Smooth muscle cell (in vitro differentiated cells): ENCODE measurements at regions not wholly inside any gene's neighbourhood (a gene's known extent, or its start where the extent isn't known, plus 50 kb on each side); places are given as distances from the start of the nearest gene placed in this dataset.

Source experiments
- DNase-seq: peaks from one replicate; lab custom pipeline; 2025; ENCODE audit not compliant: unreplicated experiment; lab: John Stamatoyannopoulos, UW
- H2AFZ ChIP-seq: fragments of 200-600 bp; sonication (generic); 2 replicates; pipeline ENCODE4 v1.6.0; 2016; ENCODE audit warnings: antibody characterized with exemption, low read depth, mild to moderate bottlenecking
- H3F3A ChIP-seq: fragments of 200-600 bp; sonication (generic); 2 replicates; pipeline ENCODE4 v1.6.0; 2017; ENCODE audit warnings: antibody characterized with exemption, low read depth
- H3K27ac ChIP-seq: fragments of 200-600 bp; sonication (generic); 2 replicates; pipeline ENCODE4 v1.5.1; 2016; ENCODE audit warnings: low read depth, mild to moderate bottlenecking
- H3K27me3 ChIP-seq: fragments of 200-600 bp; sonication (generic); 2 replicates; pipeline ENCODE4 v1.6.1; 2016; ENCODE audit warnings: low read depth, mild to moderate bottlenecking
- H3K36me3 ChIP-seq: fragments of 200-600 bp; sonication (generic); 2 replicates; pipeline ENCODE4 v1.5.1; 2016; ENCODE audit warnings: low read depth
- H3K4me1 ChIP-seq: fragments of 200-600 bp; sonication (generic); 2 replicates; pipeline ENCODE4 v1.5.1; 2016; ENCODE audit warnings: low read depth
- H3K4me2 ChIP-seq: fragments of 200-600 bp; sonication (generic); 2 replicates; pipeline ENCODE4 v1.6.0; 2016; ENCODE audit warnings: mild to moderate bottlenecking
- H3K4me3 ChIP-seq: fragments of 200-600 bp; sonication (generic); 2 replicates; pipeline ENCODE4 v1.5.1; 2016; ENCODE audit warnings: mild to moderate bottlenecking
- H3K79me2 ChIP-seq: fragments of 200-600 bp; sonication (generic); 2 replicates; pipeline ENCODE4 v1.6.0; 2016; ENCODE audit warnings: low read depth, mild to moderate bottlenecking
- H3K9ac ChIP-seq: fragments of 200-600 bp; sonication (generic); 2 replicates; pipeline ENCODE4 v1.6.0; 2016; ENCODE audit warnings: low read depth
- H3K9me3 ChIP-seq: fragments of 200-600 bp; sonication (generic); replicated peaks from 2 replicates; pipeline ENCODE4 v1.5.1; 2016; ENCODE audit warnings: low read depth
- H4K20me1 ChIP-seq: fragments of 200-600 bp; sonication (generic); 2 replicates; pipeline ENCODE4 v1.6.0; 2016; ENCODE audit warnings: low read depth
- CTCF ChIP-seq: fragments of 200-600 bp; sonication (generic); IDR thresholded peaks from 2 replicates; pipeline ENCODE4 v1.5.1; 2017; ENCODE audit warnings: borderline replicate concordance, mild to moderate bottlenecking, antibody characterized with exemption; ENCODE audit not compliant: insufficient read depth, poor library complexity, severe bottlenecking
- WGBS: methylation state at CpG from one replicate; pipeline ENCODE4 v1.1.7; 2016; ENCODE audit warnings: low lambda C conversion rate; 5-methylcytosine and 5-hydroxymethylcytosine counted together

- Histone ChIP-seq H3K79me2 (no peaks in the 10 kb centered on the region), H2AFZ (no peak overlapping the region), H3K27me3 (no peaks in the 10 kb centered on the region), H3K9ac (no peak overlapping the region), H3F3A (no peaks in the 10 kb centered on the region), H3K4me1 (no peaks in the 10 kb centered on the region), H3K9me3 (no peaks in the 10 kb centered on the region), H4K20me1 (no peaks in the 10 kb centered on the region), H3K36me3 (no peaks in the 10 kb centered on the region), H3K4me2 (no peak overlapping the region), H3K4me3 (no peak overlapping the region), H3K27ac (no peak overlapping the region)
- TF ChIP-seq CTCF: no peak
- DNase-seq: no peak
- 92% methylated on average over 18 of the region's 18 CpGs for WGBS
Observed at GRCh38 chr6:169141671-169142537, 111.7 kb downstream of the THBS2 start.

GRCh38 chr6:169140986-169141495 lies 112.6 kb downstream of the THBS2 start:
- Histone ChIP-seq H3K27me3 (no peaks in the 10 kb centered on the region), H2AFZ (no peak overlapping the region), H3K4me2 (no peak overlapping the region), H3F3A (no peaks in the 10 kb centered on the region), H3K4me3 (no peak overlapping the region), H3K9ac (no peak overlapping the region), H3K79me2 (no peaks in the 10 kb centered on the region), H4K20me1 (no peaks in the 10 kb centered on the region), H3K9me3 (no peaks in the 10 kb centered on the region), H3K36me3 (no peaks in the 10 kb centered on the region), H3K27ac (no peak overlapping the region), H3K4me1 (no peaks in the 10 kb centered on the region)
- no peak for TF ChIP-seq CTCF
- no peak for DNase-seq
- 95% methylated on average over 11 of the region's 11 CpGs for WGBS

- H3F3A ChIP-seq: no peaks in the 10 kb centered on the region
- no peak overlapping the region for H3K4me2 ChIP-seq
- H3K4me1 ChIP-seq: no peaks in the 10 kb centered on the region
- H3K36me3 ChIP-seq: no peaks in the 10 kb centered on the region
- H3K79me2 ChIP-seq: no peaks in the 10 kb centered on the region
- no peaks in the 10 kb centered on the region for H3K9me3 ChIP-seq
- no peak overlapping the region for H2AFZ ChIP-seq
- TF ChIP-seq CTCF: no peak
- H3K27ac ChIP-seq: no peak overlapping the region
- H3K4me3 ChIP-seq: no peak overlapping the region
- DNase-seq: no peak
- H4K20me1 ChIP-seq: no peaks in the 10 kb centered on the region
- H3K9ac ChIP-seq: no peak overlapping the region
- WGBS: 96% methylated on average over 50 of the region's 50 CpGs
- no peaks in the 10 kb centered on the region for H3K27me3 ChIP-seq
Observed at GRCh38 chr6:169139179-169139971, 114.3 kb downstream of the THBS2 start.
